ENCODE measurements at regions not wholly inside any gene's neighbourhood (a gene's known extent, or its start where the extent isn't known, plus 50 kb on each side); places are given as distances from the start of the nearest gene placed in this dataset.
A peak's percentile ranks its signal among the peaks of the same experiment; 100 is the strongest.

GRCh38 chr5:42960506-42960905 lies 79.6 kb downstream of the ANXA2R start:
- Mint-ChIP-seq H3K27ac (ENCODE audit: unreplicated experiment) (no peak overlapping the region), H3K4me3 (ENCODE audit: low read depth, unreplicated experiment) (no peak overlapping the region), H3K9me3 (ENCODE audit: low read depth, unreplicated experiment) (peaks cover 2% of the 10 kb centered on the region), H3K4me1 (ENCODE audit: low read depth, unreplicated experiment) (peaks cover 9% of the 10 kb centered on the region), H3K36me3 (ENCODE audit: insufficient read depth, unreplicated experiment) (no peaks in the 10 kb centered on the region), H3K27me3 (ENCODE audit: unreplicated experiment) (no peaks in the 10 kb centered on the region)
- BruUV-seq (replicated peaks) = no TSS peak
- intact Hi-C loops (cut with micrococcal nuclease; ENCODE audit: unreplicated experiment) = no loop called here
- CTCF ChIA-PET = no interaction called here
- DNase-seq = no peak
- no peak for TF ChIP-seq CTCF (IDR thresholded peaks at IDR 0.05; ENCODE audit: unreplicated experiment)

- Mint-ChIP-seq H3K27me3 (ENCODE audit: unreplicated experiment) (no peaks in the 10 kb centered on the region), H3K4me1 (ENCODE audit: low read depth, unreplicated experiment) (no peaks in the 10 kb centered on the region), H3K36me3 (ENCODE audit: insufficient read depth, unreplicated experiment) (no peaks in the 10 kb centered on the region), H3K27ac (ENCODE audit: unreplicated experiment) (no peak overlapping the region), H3K9me3 (ENCODE audit: low read depth, unreplicated experiment) (peaks cover 7% of the 10 kb centered on the region), H3K4me3 (ENCODE audit: low read depth, unreplicated experiment) (no peak overlapping the region)
- intact Hi-C loops (cut with micrococcal nuclease; ENCODE audit: unreplicated experiment) = no loop called here
- CTCF ChIA-PET = no interaction called here
- DNase-seq = no peak
- TF ChIP-seq CTCF (IDR thresholded peaks at IDR 0.05; ENCODE audit: unreplicated experiment) = no peak
- no TSS peak for BruUV-seq (replicated peaks)
These were observed 83.6 kb downstream of the ANXA2R start for GRCh38 chr5:42956551-42956950.

GRCh38 chr5:42953041-42953440 lies 87.1 kb downstream of the ANXA2R start:
- CTCF ChIA-PET = no interaction called here
- intact Hi-C loops (cut with micrococcal nuclease; ENCODE audit: unreplicated experiment) = no loop called here
- H3K27ac Mint-ChIP-seq (ENCODE audit: unreplicated experiment) = peak overlapping the region; percentile 52

DNA sequence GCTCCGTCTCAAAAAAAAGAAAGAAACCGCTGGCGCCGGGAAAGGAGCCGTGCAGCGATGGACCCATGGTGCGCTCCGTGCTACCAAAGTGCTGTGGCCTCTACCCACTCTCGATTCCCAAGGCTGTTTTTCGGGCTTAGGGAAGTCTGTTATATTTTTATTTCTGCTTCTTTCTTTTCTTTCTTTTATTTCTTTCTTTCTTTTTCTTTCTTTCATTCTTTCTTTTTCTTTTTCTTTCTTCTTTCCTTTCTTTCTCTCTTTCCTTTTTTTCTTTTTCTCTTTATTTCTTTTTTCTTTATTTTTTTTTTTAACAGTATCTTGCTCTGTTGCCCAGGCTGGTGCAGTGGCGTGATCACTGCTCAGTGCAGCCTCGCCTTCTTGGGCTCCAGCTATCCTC lies 87.5 kb downstream of the ANXA2R start:
- BruUV-seq (replicated peaks) = no TSS peak
- Mint-ChIP-seq H3K27me3 (ENCODE audit: unreplicated experiment) (no peaks in the 10 kb centered on the region), H3K4me3 (ENCODE audit: low read depth, unreplicated experiment) (no peak overlapping the region), H3K36me3 (ENCODE audit: insufficient read depth, unreplicated experiment) (peaks cover 22% of the 10 kb centered on the region), H3K27ac (ENCODE audit: unreplicated experiment) (peak overlapping the region; percentile 52), H3K9me3 (ENCODE audit: low read depth, unreplicated experiment) (peaks cover 7% of the 10 kb centered on the region), H3K4me1 (ENCODE audit: low read depth, unreplicated experiment) (no peaks in the 10 kb centered on the region)
- intact Hi-C loops (cut with micrococcal nuclease; ENCODE audit: unreplicated experiment) = no loop called here
- DNase-seq = no peak
- CTCF ChIA-PET = no interaction called here
- TF ChIP-seq CTCF (IDR thresholded peaks at IDR 0.05; ENCODE audit: unreplicated experiment) = no peak

More at GRCh38 chr5:42953041-42953440, 87.1 kb downstream of the ANXA2R start:
- Mint-ChIP-seq H3K4me1 (ENCODE audit: low read depth, unreplicated experiment) (no peaks in the 10 kb centered on the region), H3K4me3 (ENCODE audit: low read depth, unreplicated experiment) (no peak overlapping the region), H3K36me3 (ENCODE audit: insufficient read depth, unreplicated experiment) (peaks cover 22% of the 10 kb centered on the region), H3K27me3 (ENCODE audit: unreplicated experiment) (no peaks in the 10 kb centered on the region), H3K9me3 (ENCODE audit: low read depth, unreplicated experiment) (peaks cover 7% of the 10 kb centered on the region)
- no peak for DNase-seq
- TF ChIP-seq CTCF (IDR thresholded peaks at IDR 0.05; ENCODE audit: unreplicated experiment) = no peak
- no TSS peak for BruUV-seq (replicated peaks)
